H1 (cell line): ENCODE measurements at regions not wholly inside any gene's neighbourhood (a gene's known extent, or its start where the extent isn't known, plus 50 kb on each side); places are given as distances from the start of the nearest gene placed in this dataset.

ENCODE experiments used
- CTCF ChIA-PET: fragments of 300-600 bp; sonication (Branson Sonifier 250); formaldehyde crosslinking; loops from one replicate; lab custom pipeline; 2021; ENCODE audit not compliant: partially characterized antibody; lab: Charles Lee
- POLR2A ChIA-PET: fragments of 300-600 bp; sonication (Branson Sonifier 250); formaldehyde crosslinking; loops from one replicate; lab custom pipeline; 2021; ENCODE audit warnings: inconsistent platforms; ENCODE audit not compliant: partially characterized antibody; lab: Charles Lee
- DNase-seq, 2 experiments: peaks; one replicate each; pipeline versions ENCODE4 v3.0.0 to v3.0.0-alpha.2; 2010 to 2022; ENCODE audit warnings: low spot score in 2 of 2, low read depth in 1 of 2, mixed read lengths in 1 of 2
- FAIRE-seq: peaks from 2 replicates; lab custom pipeline; 2011; peaks lifted over from hg19 to GRCh38; lab: Jason Lieb, UNC
- H2AFZ ChIP-seq: 2 replicates; pipeline ENCODE4 v1.8.1; 2012; ENCODE audit warnings: low read length, inconsistent platforms
- H2AK5ac ChIP-seq: 2 replicates; pipeline ENCODE4 v1.6.1; 2013; ENCODE audit warnings: low read depth, low read length
- H2BK120ac ChIP-seq: replicated peaks from 2 replicates; pipeline ENCODE3; 2013; ENCODE audit warnings: low read depth, low read length, inconsistent platforms
- H2BK12ac ChIP-seq: 2 replicates; pipeline ENCODE4 v1.6.1; 2013; ENCODE audit warnings: low read depth, low read length
- H2BK15ac ChIP-seq: 2 replicates; pipeline ENCODE4 v1.6.1; 2013; ENCODE audit warnings: low read length
- H2BK20ac ChIP-seq: 2 replicates; pipeline ENCODE4 v1.6.1; 2013; ENCODE audit warnings: low read length
- H2BK5ac ChIP-seq: 2 replicates; pipeline ENCODE4 v1.6.1; 2013; ENCODE audit warnings: low read depth, low read length
- H3K14ac ChIP-seq: 2 replicates; pipeline ENCODE4 v1.6.1; 2013; ENCODE audit warnings: inconsistent platforms; ENCODE audit not compliant: insufficient read length
- H3K18ac ChIP-seq: 2 replicates; pipeline ENCODE4 v1.6.1; 2013; ENCODE audit warnings: low read length; ENCODE audit errors: extremely low read depth
- H3K23ac ChIP-seq: 2 replicates; pipeline ENCODE4 v1.6.1; 2013; ENCODE audit warnings: inconsistent platforms; ENCODE audit not compliant: insufficient read length
- H3K23me2 ChIP-seq: 2 replicates; pipeline ENCODE4 v1.6.1; 2013; ENCODE audit warnings: low read depth, low read length
- H3K27ac ChIP-seq: 2 replicates; pipeline ENCODE4 v1.6.1; 2011; ENCODE audit warnings: low read depth, low read length, inconsistent platforms
- H3K27me3 ChIP-seq, 4 experiments: replicated peaks in 1 of 4; 1 replicate in 1 of 4; 2 replicates in 3 of 4; pipeline versions ENCODE4 v1.6.1 to v1.8.1; 2011 to 2013; ENCODE audit warnings: low read length in 3 of 4, mild to moderate bottlenecking in 3 of 4, inconsistent platforms in 2 of 4, mixed read lengths in 2 of 4, moderate library complexity in 1 of 4; ENCODE audit not compliant: control insufficient read depth in 3 of 4, insufficient read depth in 3 of 4; ENCODE audit errors: extremely low read depth in 1 of 4
- H3K36me3 ChIP-seq, 4 experiments: 2 replicates each; pipeline versions ENCODE4 v1.6.1 to v1.8.1; 2011 to 2013; ENCODE audit warnings: mild to moderate bottlenecking in 4 of 4, low read length in 3 of 4, moderate library complexity in 2 of 4, control low read depth in 1 of 4, inconsistent platforms in 1 of 4; ENCODE audit not compliant: insufficient read depth in 4 of 4, control insufficient read depth in 2 of 4
- H3K4ac ChIP-seq: replicated peaks from 2 replicates; pipeline ENCODE3; 2013; ENCODE audit warnings: low read length, low read depth, mixed read lengths, inconsistent platforms; ENCODE audit not compliant: insufficient read length
- H3K4me1 ChIP-seq, 4 experiments: replicated peaks in 1 of 4; 1 replicate in 1 of 4; 2 replicates in 3 of 4; pipeline versions ENCODE4 v1.6.1 to v1.8.1; 2011 to 2013; ENCODE audit warnings: low read length in 3 of 4, inconsistent platforms in 2 of 4, mixed read lengths in 1 of 4; ENCODE audit not compliant: insufficient read depth in 4 of 4, control insufficient read depth in 3 of 4
- H3K4me2 ChIP-seq, 2 experiments: 2 replicates each; pipeline versions ENCODE4 v1.6.1 to v1.8.1; 2011 to 2013; ENCODE audit warnings: low read depth in 2 of 2, low read length in 2 of 2, control low read depth in 1 of 2, inconsistent platforms in 1 of 2, mild to moderate bottlenecking in 1 of 2; ENCODE audit not compliant: insufficient read depth in 1 of 2
- H3K4me3 ChIP-seq, 4 experiments: fragments of 200-600, 300-600 bp in 1 of 4; sonication (generic), shearing (Covaris generic), sonication (Bioruptor Twin) in 1 of 4; 2 replicates each; pipeline versions ENCODE4 v1.5.1 to v1.8.1; 2011 to 2016; ENCODE audit warnings: low read length in 4 of 4, low read depth in 3 of 4, control low read depth in 2 of 4, inconsistent platforms in 2 of 4, mild to moderate bottlenecking in 2 of 4, mixed read lengths in 1 of 4, moderate library complexity in 1 of 4; ENCODE audit not compliant: insufficient read depth in 2 of 4; ENCODE audit errors: extremely low read depth in 1 of 4
- H3K56ac ChIP-seq: replicated peaks from 2 replicates; pipeline ENCODE3; 2013; ENCODE audit warnings: low read depth, mild to moderate bottlenecking, mixed read lengths, low read length, inconsistent platforms; ENCODE audit not compliant: insufficient read length
- H3K79me1 ChIP-seq: 2 replicates; pipeline ENCODE4 v1.6.1; 2013; ENCODE audit warnings: low read depth, low read length, control low read depth
- H3K79me2 ChIP-seq, 2 experiments: 2 replicates each; pipeline versions ENCODE4 v1.6.1 to v1.8.1; 2012 to 2013; ENCODE audit warnings: low read length in 2 of 2, mild to moderate bottlenecking in 2 of 2, inconsistent platforms in 1 of 2; ENCODE audit not compliant: insufficient read depth in 2 of 2, control insufficient read depth in 1 of 2
- H3K9ac ChIP-seq, 4 experiments: replicated peaks in 1 of 4; 1 replicate in 1 of 4; 2 replicates in 3 of 4; pipeline versions ENCODE4 v1.6.1 to v1.8.1; 2011 to 2013; ENCODE audit warnings: low read depth in 3 of 4, low read length in 3 of 4, control low read depth in 2 of 4, mild to moderate bottlenecking in 2 of 4, moderate library complexity in 2 of 4, inconsistent platforms in 1 of 4; ENCODE audit errors: extremely low read depth in 1 of 4
- H3K9me3 ChIP-seq, 2 experiments: 2 replicates each; pipeline versions ENCODE4 v1.6.1 to v1.8.1; 2012 to 2013; ENCODE audit warnings: mild to moderate bottlenecking in 2 of 2, moderate library complexity in 2 of 2, control low read depth in 1 of 2, inconsistent platforms in 1 of 2, low read depth in 1 of 2, low read length in 1 of 2, mixed read lengths in 1 of 2; ENCODE audit not compliant: insufficient read depth in 2 of 2
- H4K20me1 ChIP-seq, 2 experiments: replicated peaks in 1 of 2; 2 replicates each; pipeline versions ENCODE3 to v1.8.1; 2011 to 2013; ENCODE audit warnings: inconsistent platforms in 2 of 2, low read length in 2 of 2, mild to moderate bottlenecking in 1 of 2; ENCODE audit not compliant: insufficient read depth in 2 of 2, control insufficient read depth in 1 of 2
- H4K5ac ChIP-seq: 2 replicates; pipeline ENCODE4 v1.6.1; 2013; ENCODE audit warnings: low read length, low read depth, mixed read lengths, inconsistent platforms; ENCODE audit not compliant: insufficient read length
- H4K8ac ChIP-seq: 2 replicates; pipeline ENCODE4 v1.8.0; 2013; ENCODE audit warnings: mild to moderate bottlenecking, moderate library complexity, low read length, inconsistent platforms; ENCODE audit not compliant: insufficient read depth; ENCODE audit errors: extremely low read depth
- H4K91ac ChIP-seq: replicated peaks from 2 replicates; pipeline ENCODE3; 2013; ENCODE audit warnings: low read length, mixed read lengths, inconsistent platforms; ENCODE audit not compliant: insufficient read length
- ASH2L ChIP-seq: fragments of 200-600, 300-600 bp; sonication (generic); IDR thresholded peaks from one replicate; pipeline ENCODE4 v1.7.1; 2017; ENCODE audit warnings: low read length
- BRCA1 ChIP-seq: IDR thresholded peaks from 2 replicates; pipeline ENCODE4 v1.6.1; 2012; ENCODE audit warnings: low read depth, low read length, improper control_type of control experiment
- MAX ChIP-seq: IDR thresholded peaks from 2 replicates; pipeline ENCODE4 v1.6.1; 2012; ENCODE audit warnings: inconsistent platforms
- SP4 ChIP-seq: IDR thresholded peaks from 2 replicates; pipeline ENCODE4 v1.6.1; 2012; ENCODE audit warnings: low read length, inconsistent platforms
- WGBS, 2 experiments: shearing (Covaris generic) in 1 of 2; methylation state at CpG; one replicate each; pipeline versions ENCODE4 v1.1.6 to v1.1.7; 2013 to 2015; ENCODE audit warnings: low lambda C conversion rate in 2 of 2, mixed read lengths in 2 of 2, inconsistent platforms in 1 of 2, low coverage in 1 of 2, missing lambda C conversion rate in 1 of 2; ENCODE audit not compliant: insufficient replicate concordance in 2 of 2, insufficient coverage in 1 of 2, insufficient read length in 1 of 2; ENCODE audit errors: extremely low coverage in 1 of 2, missing lambda C conversion rate in 1 of 2; 5-methylcytosine and 5-hydroxymethylcytosine counted together

- H3K27me3 ChIP-seq = no peaks in the 10 kb centered on the region
- no peaks in the 10 kb centered on the region for H3K79me1 ChIP-seq
- H3K27ac ChIP-seq = no peak overlapping the region
- H2BK12ac ChIP-seq = no peak overlapping the region
- no peak overlapping the region for H3K56ac ChIP-seq
- H3K4me2 ChIP-seq = no peak overlapping the region
- no peak overlapping the region for H3K9ac ChIP-seq
- H3K4ac ChIP-seq = no peak overlapping the region
- ChIA-PET POLR2A (no interaction called here), CTCF (no interaction called here)
- peak; percentile 36 for FAIRE-seq
- H3K23me2 ChIP-seq = no peaks in the 10 kb centered on the region; the same call in 1 of the 2 replicates
- TF ChIP-seq ASH2L (no peak), BRCA1 (no peak), MAX (no peak), SP4 (no peak)
- H2AK5ac ChIP-seq = no peak overlapping the region
- H3K9me3 ChIP-seq = no peaks in the 10 kb centered on the region
- no peaks in the 10 kb centered on the region for H4K20me1 ChIP-seq
- peak overlapping the region; percentile 15; the same call in 1 of the 2 replicates for H2AFZ ChIP-seq
- H4K8ac ChIP-seq = no peak overlapping the region
- H3K4me3 ChIP-seq = no peak overlapping the region
- no peaks in the 10 kb centered on the region for H3K4me1 ChIP-seq
- no peak for DNase-seq
- 76% methylated on average over 1 of the region's 1 CpG; no CpG with 5 or more reads in 1 of the 2 experiments for WGBS, 2 experiments
- no peak overlapping the region for H3K23ac ChIP-seq
- H3K36me3 ChIP-seq = no peaks in the 10 kb centered on the region
- no peak overlapping the region for H2BK5ac ChIP-seq
- H2BK120ac ChIP-seq = no peak overlapping the region
- H3K18ac ChIP-seq = no peak overlapping the region
- no peak overlapping the region for H2BK20ac ChIP-seq
- no peaks in the 10 kb centered on the region for H3K79me2 ChIP-seq
- no peak overlapping the region for H4K5ac ChIP-seq
- H3K14ac ChIP-seq = no peak overlapping the region
- no peak overlapping the region for H2BK15ac ChIP-seq
- H4K91ac ChIP-seq = no peak overlapping the region
These were observed 208.3 kb upstream of the PLSCR5 start for GRCh38 chr3:146813496-146813895.
